Activated T-helper 1 cell treated with anti-CD3 and anti-CD28 coated beads, Interleukin-12 subunit alpha, Interleukin-12 subunit beta, Interleukin-2, Interleukin-4 antibody, amounts not matched to agents 30 ng/mL and 10 ng/mL and 1 ng/mL, durations not matched to agents 14 hours and 24 hours and 36 hours (primary cell): ENCODE measurements at regions not wholly inside any gene's neighbourhood (a gene's known extent, or its start where the extent isn't known, plus 50 kb on each side); places are given as distances from the start of the nearest gene placed in this dataset.

Experiments used
- DNase-seq: peaks from one replicate; pipeline ENCODE4 v3.0.0; 2021; ENCODE audit warnings: low spot score
- H3K27ac Mint-ChIP-seq: one replicate; pipeline ENCODE4 v1.8.0; 2021; ENCODE audit warnings: mild to moderate bottlenecking, mixed read lengths
- H3K27me3 Mint-ChIP-seq: one replicate; pipeline ENCODE4 v1.8.0; 2022; ENCODE audit warnings: mild to moderate bottlenecking, moderate library complexity, mixed read lengths; ENCODE audit not compliant: insufficient read depth
- H3K36me3 Mint-ChIP-seq: one replicate; pipeline ENCODE4 v1.8.0; 2021; ENCODE audit warnings: low read depth, mixed read lengths
- H3K4me1 Mint-ChIP-seq: one replicate; pipeline ENCODE4 v1.8.0; 2021; ENCODE audit warnings: low read depth, mixed read lengths
- H3K4me3 Mint-ChIP-seq: one replicate; pipeline ENCODE4 v1.8.0; 2021; ENCODE audit warnings: mild to moderate bottlenecking, moderate library complexity, mixed read lengths
- H3K9me3 Mint-ChIP-seq: one replicate; pipeline ENCODE4 v1.8.0; 2021; ENCODE audit warnings: mixed read lengths
- intact Hi-C: fragments of 100-400 bp; cut with micrococcal nuclease; formaldehyde crosslinking; loops from one replicate; pipeline ENCODE4 v1.15.1; 2024

DNA sequence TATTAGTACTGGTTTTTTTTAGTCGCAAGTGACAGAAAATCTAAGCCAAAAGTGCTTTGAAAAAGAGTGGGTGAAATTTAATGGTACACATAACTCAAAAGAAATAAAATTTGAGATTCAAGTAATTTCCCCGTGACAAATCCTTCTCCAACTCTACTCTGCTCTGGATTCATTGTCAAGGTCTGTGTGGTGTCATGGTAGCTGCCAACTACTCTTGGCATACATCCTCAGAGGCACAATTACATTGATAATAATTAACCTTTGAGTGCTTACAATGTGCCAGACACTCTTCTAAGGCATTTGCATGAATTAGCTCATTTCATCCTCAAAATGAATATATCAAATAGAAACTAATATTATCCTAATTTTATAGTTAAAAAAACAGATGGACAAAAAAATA is 1153.9 kb upstream of the NCAM2 start:
- intact Hi-C loops, result no loop called here
- no peak for DNase-seq
- Mint-ChIP-seq H3K4me1 (no peaks in the 10 kb centered on the region), H3K27ac (no peak overlapping the region), H3K36me3 (no peaks in the 10 kb centered on the region), H3K9me3 (peaks cover 11% of the 10 kb centered on the region), H3K27me3 (no peaks in the 10 kb centered on the region), H3K4me3 (no peak overlapping the region)

DNA sequence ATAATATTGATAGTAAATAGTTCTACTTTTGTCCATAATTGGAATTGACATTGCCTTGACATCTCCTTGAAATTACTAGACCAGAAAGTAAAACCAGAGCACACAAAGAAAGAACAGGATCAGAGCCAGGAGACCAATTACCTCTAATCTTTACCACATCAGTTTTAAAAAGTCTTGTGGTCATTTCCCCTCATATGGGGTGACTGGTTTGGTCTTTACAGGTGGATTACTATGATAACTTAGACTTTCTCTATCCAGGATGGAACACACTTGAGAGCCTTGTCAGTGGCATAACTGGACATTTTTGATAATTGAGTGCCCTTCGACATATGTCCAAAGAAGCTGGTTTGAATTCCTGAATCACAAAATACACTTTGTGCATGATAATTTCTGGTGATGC is 1148.1 kb upstream of the NCAM2 start:
- H3K27me3 Mint-ChIP-seq, result no peaks in the 10 kb centered on the region

DNA sequence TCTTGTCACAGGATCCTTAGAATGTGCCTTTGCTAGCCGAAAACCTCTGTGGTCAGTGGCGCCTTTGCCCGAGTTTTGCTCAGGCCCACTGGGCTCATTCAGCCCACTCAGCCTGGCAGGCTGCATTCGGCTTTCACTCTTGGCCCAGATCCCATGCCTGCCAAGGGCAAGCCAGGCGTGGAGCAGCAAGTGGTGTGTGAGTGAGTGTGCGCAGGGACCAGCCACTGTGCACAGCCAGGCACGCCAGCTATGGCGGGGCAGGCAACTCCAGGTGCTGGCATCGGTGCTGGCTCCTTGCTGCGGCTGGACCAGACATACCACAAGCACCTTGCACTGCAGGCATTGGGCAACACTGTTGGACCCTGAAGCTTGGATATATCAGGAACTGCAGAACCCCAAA is 1145.1 kb upstream of the NCAM2 start:
- H3K4me3 Mint-ChIP-seq, result no peak overlapping the region
- H3K36me3 Mint-ChIP-seq, result no peaks in the 10 kb centered on the region
- intact Hi-C loops, result no loop called here
- peaks cover 24% of the 10 kb centered on the region for H3K9me3 Mint-ChIP-seq
- DNase-seq, result no peak
- H3K27me3 Mint-ChIP-seq, result no peaks in the 10 kb centered on the region
- H3K27ac Mint-ChIP-seq, result no peak overlapping the region
- no peaks in the 10 kb centered on the region for H3K4me1 Mint-ChIP-seq

More for the DNA sequence above, 1148.1 kb upstream of the NCAM2 start:
- Mint-ChIP-seq H3K27ac (no peak overlapping the region), H3K4me1 (no peaks in the 10 kb centered on the region), H3K4me3 (no peak overlapping the region), H3K9me3 (peaks cover 27% of the 10 kb centered on the region), H3K36me3 (no peaks in the 10 kb centered on the region)
- no peak for DNase-seq
- intact Hi-C loops, result no loop called here

DNA sequence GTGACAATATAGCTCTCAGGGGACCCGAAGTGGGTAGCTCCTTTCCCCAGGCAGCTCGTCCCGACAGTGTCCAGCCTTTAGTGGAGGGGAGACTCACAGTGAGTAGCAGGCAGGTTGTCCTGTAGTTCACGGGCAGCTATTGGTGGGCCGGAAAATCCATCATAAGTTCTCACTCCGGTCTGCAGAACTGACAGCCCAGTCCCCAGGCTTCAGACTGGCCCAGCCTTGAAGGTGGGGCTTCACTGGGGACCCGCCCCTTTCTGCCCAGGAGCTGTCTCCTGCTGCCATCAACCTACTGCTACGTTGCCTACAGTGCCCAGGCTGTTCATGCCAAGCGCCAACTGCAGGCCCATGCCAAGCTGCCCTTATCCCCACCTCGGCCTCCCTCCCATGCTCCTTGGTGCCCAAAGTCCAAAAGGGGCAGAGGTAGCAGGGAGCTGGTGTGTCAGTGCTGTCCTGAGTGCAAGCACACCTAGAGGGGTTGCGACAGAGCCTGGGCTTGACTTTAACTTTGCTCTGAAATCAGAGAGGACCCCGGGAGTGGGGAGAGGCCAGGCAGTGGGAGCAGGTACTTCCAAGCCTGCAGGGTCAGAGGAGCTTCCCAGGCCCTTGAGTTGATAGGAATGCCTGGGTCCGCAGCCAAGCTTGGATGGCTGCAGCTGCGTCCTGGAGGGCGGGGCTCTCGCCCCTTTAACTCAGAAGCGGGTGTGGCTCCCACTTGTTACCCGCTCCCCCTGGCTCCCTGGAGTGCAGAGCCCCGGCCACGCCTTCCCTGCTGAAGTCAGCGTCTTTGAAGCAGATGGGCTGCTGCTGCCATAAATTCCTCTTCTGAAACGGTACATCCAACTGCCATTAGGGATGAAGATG is 1144.3 kb upstream of the NCAM2 start:
- Mint-ChIP-seq H3K36me3 (no peaks in the 10 kb centered on the region), H3K27me3 (no peaks in the 10 kb centered on the region), H3K9me3 (peaks cover 24% of the 10 kb centered on the region), H3K27ac (no peak overlapping the region), H3K4me3 (no peak overlapping the region), H3K4me1 (no peaks in the 10 kb centered on the region)
- intact Hi-C loops, result no loop called here
- DNase-seq, result no peak

DNA sequence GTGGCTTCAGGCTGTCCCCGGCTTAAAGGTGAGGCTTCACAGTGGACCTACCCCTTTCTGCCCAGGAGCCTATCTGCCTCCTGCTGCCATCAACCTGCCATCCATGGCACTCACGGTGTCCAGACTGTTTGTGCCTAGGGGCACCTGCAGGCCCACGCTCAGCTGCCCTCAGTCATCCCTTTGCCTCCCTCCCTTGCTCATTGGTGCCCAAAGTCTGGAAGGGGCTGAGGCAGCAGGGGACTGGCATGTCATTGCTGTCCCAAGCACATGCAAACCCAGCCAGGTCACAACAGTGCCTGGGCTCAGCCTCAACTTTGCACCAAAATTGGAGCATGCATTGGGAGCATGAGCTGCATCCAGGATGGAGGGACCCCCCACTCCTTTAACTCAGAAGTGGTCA is 1142.7 kb upstream of the NCAM2 start:
- no peak overlapping the region for H3K27ac Mint-ChIP-seq
- DNase-seq, result no peak
- no peaks in the 10 kb centered on the region for H3K27me3 Mint-ChIP-seq
- peaks cover 26% of the 10 kb centered on the region for H3K9me3 Mint-ChIP-seq
- H3K4me1 Mint-ChIP-seq, result no peaks in the 10 kb centered on the region
- intact Hi-C loops, result no loop called here
- no peak overlapping the region for H3K4me3 Mint-ChIP-seq
- H3K36me3 Mint-ChIP-seq, result no peaks in the 10 kb centered on the region

DNA sequence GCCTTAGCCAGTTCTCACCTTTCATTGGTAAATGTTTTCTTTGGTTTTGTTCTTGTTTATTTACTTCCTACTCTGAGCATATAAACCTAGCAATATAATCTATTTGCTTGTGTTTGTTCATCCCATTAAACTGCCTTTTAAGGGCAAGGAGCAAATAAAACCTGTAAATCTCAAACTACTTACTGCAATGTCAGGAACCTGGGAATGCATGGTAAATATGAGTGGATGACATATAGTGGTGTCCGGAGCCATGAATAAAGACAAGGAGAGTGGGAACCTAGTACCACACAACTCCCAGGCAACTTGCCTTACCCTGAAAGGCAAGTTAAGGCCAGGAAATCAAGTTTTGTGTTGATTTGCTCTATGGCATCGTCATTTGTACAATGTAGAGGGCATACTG is 1133.7 kb upstream of the NCAM2 start:
- no peaks in the 10 kb centered on the region for H3K36me3 Mint-ChIP-seq
- no peak overlapping the region for H3K27ac Mint-ChIP-seq
- intact Hi-C loops, result no loop called here
- H3K4me3 Mint-ChIP-seq, result no peak overlapping the region
- peaks cover 4% of the 10 kb centered on the region for H3K9me3 Mint-ChIP-seq
- H3K4me1 Mint-ChIP-seq, result no peaks in the 10 kb centered on the region
- no peak for DNase-seq
- H3K27me3 Mint-ChIP-seq, result no peaks in the 10 kb centered on the region

DNA sequence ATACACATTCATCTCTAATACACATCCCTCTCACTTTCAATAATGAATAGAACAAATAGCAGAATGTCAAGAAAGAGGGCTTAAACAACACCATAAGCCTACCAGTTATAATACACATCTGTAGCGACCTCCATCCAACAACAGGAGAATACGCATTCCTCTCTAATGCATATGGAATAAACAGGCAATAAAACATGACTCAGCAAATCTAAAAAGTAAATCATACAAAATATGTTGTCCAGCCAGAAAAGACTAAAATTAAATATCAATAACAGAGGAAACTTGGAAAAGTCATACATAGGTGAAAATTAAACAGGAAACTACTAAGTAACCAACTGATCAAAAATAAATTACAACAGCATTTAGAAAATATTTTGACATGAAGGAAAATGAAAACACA is 1127.5 kb upstream of the NCAM2 start:
- H3K27ac Mint-ChIP-seq, result no peak overlapping the region
- H3K4me3 Mint-ChIP-seq, result no peak overlapping the region
- intact Hi-C loops, result no loop called here
- no peak for DNase-seq
- H3K4me1 Mint-ChIP-seq, result no peaks in the 10 kb centered on the region
- no peaks in the 10 kb centered on the region for H3K27me3 Mint-ChIP-seq
- H3K9me3 Mint-ChIP-seq, result peaks cover 5% of the 10 kb centered on the region
- no peaks in the 10 kb centered on the region for H3K36me3 Mint-ChIP-seq

DNA sequence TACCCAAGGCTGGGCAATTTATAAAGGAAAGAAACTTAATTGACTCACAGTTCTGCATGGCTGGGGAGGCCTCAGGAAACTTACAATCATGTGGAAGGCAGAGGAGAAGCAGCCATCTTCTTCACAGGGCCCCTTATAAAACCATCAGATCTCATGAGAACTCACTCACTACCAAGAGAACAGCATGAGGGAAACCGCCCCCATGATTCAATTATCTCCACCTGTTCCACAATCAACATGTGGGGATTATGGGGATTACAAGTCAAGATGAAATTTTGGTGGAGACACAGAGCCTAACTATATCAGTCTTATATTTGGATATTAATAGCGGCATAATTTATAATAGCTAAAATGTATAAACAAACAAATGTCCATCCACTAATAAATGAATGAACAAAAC is 1123.7 kb upstream of the NCAM2 start:
- no peak overlapping the region for H3K4me3 Mint-ChIP-seq
- H3K27me3 Mint-ChIP-seq, result no peaks in the 10 kb centered on the region
- H3K4me1 Mint-ChIP-seq, result no peaks in the 10 kb centered on the region
- no peak for DNase-seq
- intact Hi-C loops, result no loop called here
- H3K27ac Mint-ChIP-seq, result no peak overlapping the region
- H3K36me3 Mint-ChIP-seq, result no peaks in the 10 kb centered on the region
- H3K9me3 Mint-ChIP-seq, result peaks cover 14% of the 10 kb centered on the region

DNA sequence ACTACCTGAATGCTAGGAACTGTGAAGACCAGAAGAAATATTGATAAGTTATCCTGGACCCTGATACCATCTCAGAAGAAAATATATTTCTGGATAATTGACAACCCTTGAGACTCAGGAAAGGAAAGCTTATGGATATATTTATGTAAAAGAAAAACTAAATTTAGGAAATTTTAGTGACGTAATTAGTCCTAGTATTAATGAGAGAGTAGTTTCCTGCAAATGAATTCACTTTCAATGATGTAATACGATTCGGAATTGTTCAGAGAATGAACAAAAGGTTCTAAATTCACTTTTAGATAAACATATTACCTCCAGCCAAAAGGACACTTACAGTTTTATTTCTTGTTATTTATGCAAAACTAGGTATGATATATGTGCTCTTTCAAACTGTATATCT is 1120.1 kb upstream of the NCAM2 start:
- DNase-seq, result no peak
- intact Hi-C loops, result no loop called here
- Mint-ChIP-seq H3K27me3 (no peaks in the 10 kb centered on the region), H3K4me1 (no peaks in the 10 kb centered on the region), H3K4me3 (no peak overlapping the region), H3K36me3 (no peaks in the 10 kb centered on the region), H3K27ac (no peak overlapping the region), H3K9me3 (peaks cover 18% of the 10 kb centered on the region)

DNA sequence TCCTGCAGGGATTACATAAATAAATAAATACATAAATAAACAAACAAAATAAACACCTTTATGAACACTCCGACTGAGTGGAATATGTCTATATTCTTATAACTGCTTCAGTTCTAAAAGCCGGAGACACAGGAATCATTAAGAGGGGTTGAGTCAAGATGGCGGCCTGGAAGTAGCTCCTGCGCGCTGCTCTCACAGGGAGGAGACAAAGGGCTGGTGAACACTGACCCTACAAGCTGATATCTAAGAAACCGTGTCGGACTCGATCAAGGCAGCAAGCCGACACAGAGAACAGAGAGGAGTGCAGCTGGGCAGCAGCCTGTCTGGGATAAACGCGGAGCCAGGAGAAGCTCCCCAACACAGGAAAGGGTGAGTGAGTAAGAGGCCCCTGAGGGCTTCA is 1098.6 kb upstream of the NCAM2 start:
- H3K9me3 Mint-ChIP-seq, result peaks cover 14% of the 10 kb centered on the region
- intact Hi-C loops, result no loop called here
- H3K4me3 Mint-ChIP-seq, result no peak overlapping the region
- no peak for DNase-seq
- H3K27ac Mint-ChIP-seq, result no peak overlapping the region
- H3K36me3 Mint-ChIP-seq, result no peaks in the 10 kb centered on the region
- H3K4me1 Mint-ChIP-seq, result no peaks in the 10 kb centered on the region
- no peaks in the 10 kb centered on the region for H3K27me3 Mint-ChIP-seq

DNA sequence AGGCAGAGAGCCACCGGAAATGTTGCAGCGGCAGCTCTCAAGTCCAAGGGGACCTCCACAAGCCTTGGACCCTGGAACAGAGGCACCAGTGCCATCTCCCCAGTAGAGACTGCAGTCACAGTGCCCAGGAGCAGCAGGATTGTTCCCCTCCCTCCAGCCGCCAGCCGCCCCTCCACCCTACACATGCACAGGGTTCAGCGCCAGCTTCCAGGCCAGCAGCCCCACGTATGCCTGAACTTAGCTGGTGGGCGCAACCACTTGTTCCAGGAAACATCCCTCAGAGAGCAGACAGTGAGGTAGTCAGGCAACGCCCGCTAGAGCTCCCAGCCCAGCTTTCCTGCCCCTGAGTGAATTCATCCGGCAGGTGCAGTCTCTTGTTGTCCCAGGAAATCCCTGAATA is 1098.1 kb upstream of the NCAM2 start:
- no peak overlapping the region for H3K4me3 Mint-ChIP-seq
- no peaks in the 10 kb centered on the region for H3K4me1 Mint-ChIP-seq
- H3K9me3 Mint-ChIP-seq, result peaks cover 14% of the 10 kb centered on the region
- no peaks in the 10 kb centered on the region for H3K27me3 Mint-ChIP-seq
- DNase-seq, result no peak
- no peaks in the 10 kb centered on the region for H3K36me3 Mint-ChIP-seq
- no peak overlapping the region for H3K27ac Mint-ChIP-seq
- intact Hi-C loops, result no loop called here

DNA sequence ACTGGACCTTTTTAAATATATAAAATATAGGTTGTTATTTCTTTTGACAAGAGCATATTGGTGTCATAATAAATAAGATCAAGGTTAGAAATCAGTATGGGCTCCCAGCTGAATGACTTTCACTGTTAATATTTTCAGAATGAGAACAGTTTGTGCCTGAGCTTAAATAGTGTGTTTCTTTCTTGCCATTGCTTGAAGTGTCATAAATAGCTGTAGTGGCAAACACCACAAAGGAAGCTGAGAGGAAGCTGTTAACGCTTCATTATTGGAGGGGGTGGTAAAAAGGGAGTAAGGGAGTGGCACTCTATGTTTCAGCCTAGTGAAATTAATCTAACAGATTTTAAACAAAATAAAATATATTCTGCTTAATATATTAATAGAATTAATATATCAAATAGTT is 1089.8 kb upstream of the NCAM2 start:
- Mint-ChIP-seq H3K4me1 (no peaks in the 10 kb centered on the region), H3K27ac (no peak overlapping the region), H3K4me3 (no peak overlapping the region), H3K36me3 (no peaks in the 10 kb centered on the region), H3K27me3 (no peaks in the 10 kb centered on the region), H3K9me3 (peaks cover 8% of the 10 kb centered on the region)
- intact Hi-C loops, result no loop called here
- no peak for DNase-seq

DNA sequence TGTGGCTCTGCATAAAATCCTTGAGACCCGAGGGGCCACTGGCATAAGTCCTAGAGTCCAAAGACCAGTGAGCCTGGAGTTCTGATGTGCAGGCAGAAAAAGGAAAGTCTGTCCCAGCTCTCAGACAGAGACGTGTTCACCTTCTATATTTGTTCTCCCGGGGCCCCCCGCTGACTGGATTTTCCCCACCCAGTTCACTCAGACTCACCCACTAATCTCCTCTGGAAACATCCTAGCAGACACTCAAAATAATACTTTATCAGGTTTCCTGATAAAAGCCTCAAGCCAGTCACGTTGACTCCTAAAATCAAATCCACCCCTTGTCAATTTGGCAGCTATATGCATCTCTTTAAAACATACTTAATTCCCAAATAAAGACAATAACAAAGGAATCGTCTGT is 1084.2 kb upstream of the NCAM2 start:
- Mint-ChIP-seq H3K9me3 (peaks cover 20% of the 10 kb centered on the region), H3K4me1 (no peaks in the 10 kb centered on the region)

DNA sequence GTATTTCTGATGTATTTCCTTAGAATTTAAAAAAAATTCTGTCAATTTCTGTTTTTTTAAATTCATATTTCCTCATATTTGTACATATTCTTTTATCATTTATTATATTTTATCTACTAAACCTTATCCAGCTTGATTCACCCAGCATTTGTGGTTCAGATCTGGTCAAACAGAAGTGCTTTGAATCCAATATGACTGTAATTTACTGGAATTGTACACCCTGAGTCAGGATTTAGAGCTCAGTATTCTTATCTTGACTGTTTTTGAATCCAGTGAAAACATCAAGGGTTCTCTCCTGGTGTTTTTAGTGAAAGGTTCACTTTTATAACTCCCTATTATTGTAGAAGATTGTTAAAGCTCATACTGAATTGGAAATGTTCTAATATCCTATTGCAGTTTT is 1077.0 kb upstream of the NCAM2 start:
- Mint-ChIP-seq H3K27me3 (no peaks in the 10 kb centered on the region), H3K9me3 (peaks cover 12% of the 10 kb centered on the region), H3K27ac (no peak overlapping the region), H3K4me3 (no peak overlapping the region), H3K36me3 (no peaks in the 10 kb centered on the region), H3K4me1 (no peaks in the 10 kb centered on the region)
- DNase-seq, result no peak
- intact Hi-C loops, result no loop called here

More for the DNA sequence above, 1084.2 kb upstream of the NCAM2 start:
- H3K27ac Mint-ChIP-seq, result no peak overlapping the region
- DNase-seq, result no peak
- H3K27me3 Mint-ChIP-seq, result no peaks in the 10 kb centered on the region
- H3K4me3 Mint-ChIP-seq, result no peak overlapping the region
- intact Hi-C loops, result no loop called here
- H3K36me3 Mint-ChIP-seq, result no peaks in the 10 kb centered on the region
